Skeletal muscle tissue (tissue), 3 donors: ENCODE measurements at regions not wholly inside any gene's neighbourhood (a gene's known extent, or its start where the extent isn't known, plus 50 kb on each side); places are given as distances from the start of the nearest gene placed in this dataset.

Source experiments
- H3K27ac ChIP-seq: one replicate; pipeline ENCODE4 v1.7.0; 2013; ENCODE audit warnings: mild to moderate bottlenecking, low read depth, low read length, inconsistent platforms
- H3K27me3 ChIP-seq, 3 donors: one replicate each; pipeline ENCODE4 v1.7.0; 2013; ENCODE audit warnings: low read length in 3 of 3; ENCODE audit not compliant: control insufficient read depth in 3 of 3, insufficient read depth in 3 of 3
- H3K36me3 ChIP-seq, 3 donors: one replicate each; pipeline ENCODE4 v1.7.0; 2013; ENCODE audit warnings: low read length in 3 of 3; ENCODE audit not compliant: control insufficient read depth in 3 of 3, insufficient read depth in 3 of 3
- H3K4me1 ChIP-seq, 3 donors: one replicate each; pipeline ENCODE4 v1.7.0; 2013; ENCODE audit warnings: low read length in 3 of 3, mild to moderate bottlenecking in 3 of 3; ENCODE audit not compliant: control insufficient read depth in 3 of 3, insufficient read depth in 3 of 3
- H3K4me3 ChIP-seq, 3 donors: one replicate each; pipeline ENCODE4 v1.7.0; 2013; ENCODE audit warnings: low read length in 3 of 3
- H3K9ac ChIP-seq, 3 donors: one replicate each; pipeline ENCODE4 v1.7.0; 2013; ENCODE audit warnings: low read length in 3 of 3, mild to moderate bottlenecking in 3 of 3, moderate library complexity in 2 of 3, low read depth in 1 of 3
- H3K9me3 ChIP-seq, 3 donors: one replicate each; pipeline ENCODE4 v1.7.0; 2013; ENCODE audit warnings: low read length in 3 of 3; ENCODE audit not compliant: control insufficient read depth in 3 of 3
- donor health status: Osteomylitis.

DNA sequence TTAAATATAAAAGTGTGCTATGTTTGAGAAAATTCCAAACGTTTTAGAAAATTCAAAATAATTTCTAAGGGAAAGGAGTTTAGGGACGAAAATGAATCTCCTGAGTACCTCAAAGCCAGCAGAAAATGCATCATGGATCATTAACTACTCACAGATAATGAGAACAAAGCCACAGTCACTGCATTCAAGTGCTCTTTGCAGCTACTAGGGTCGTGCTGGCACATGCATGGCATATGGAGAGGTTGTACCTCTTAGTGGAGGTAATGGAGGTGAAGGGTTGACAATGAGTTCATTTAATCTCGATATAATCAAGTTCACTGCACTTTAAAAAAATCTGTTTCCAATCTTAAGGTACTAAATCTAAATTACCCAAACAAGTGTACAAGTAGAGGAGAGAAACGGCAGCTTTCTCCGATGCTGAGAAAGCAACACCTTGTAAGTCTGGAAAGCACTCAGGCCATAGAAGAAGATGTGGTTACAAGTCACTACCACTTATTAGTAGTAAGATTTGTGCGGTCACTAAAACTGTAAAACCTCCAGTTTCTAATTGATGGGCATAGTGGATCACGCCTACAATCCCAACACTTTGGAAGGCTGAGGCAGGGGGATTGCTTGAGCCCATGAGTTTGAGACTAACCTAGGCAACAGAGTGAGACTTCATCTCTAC is 261.1 kb upstream of the ANO3 start:
- H3K4me3 ChIP-seq = no peak overlapping the region
- no peaks in the 10 kb centered on the region for H3K27me3 ChIP-seq
- H3K9me3 ChIP-seq = no peaks in the 10 kb centered on the region
- H3K9ac ChIP-seq = no peak overlapping the region
- H3K4me1 ChIP-seq = no peaks in the 10 kb centered on the region
- H3K36me3 ChIP-seq = no peaks in the 10 kb centered on the region
- H3K27ac ChIP-seq = no peak overlapping the region

DNA sequence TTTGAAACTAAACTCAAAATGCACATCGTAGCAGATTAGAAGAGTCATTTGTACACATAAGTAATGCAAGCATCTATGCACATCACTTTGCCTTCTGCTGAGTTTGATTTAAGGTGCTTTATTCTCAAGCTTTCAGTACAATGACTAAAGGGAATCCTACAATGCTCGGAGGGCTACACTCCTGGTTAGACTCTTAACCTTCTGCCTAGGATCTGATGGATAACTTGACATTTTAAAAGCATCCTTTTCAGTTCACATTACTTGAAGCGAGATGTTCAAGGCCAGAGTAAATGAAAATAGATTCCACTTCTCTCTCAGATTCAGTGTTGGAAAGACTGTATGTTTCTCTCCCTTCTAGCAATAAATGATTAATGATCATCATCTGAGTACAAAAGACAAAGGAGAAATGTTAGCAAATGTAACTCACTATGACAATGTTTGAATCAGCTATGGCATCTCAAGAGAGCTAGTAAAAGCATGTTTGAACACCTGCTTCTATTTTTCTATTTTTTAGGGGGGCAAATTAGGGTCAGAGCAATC is 259.2 kb upstream of the ANO3 start:
- no peak overlapping the region for H3K9ac ChIP-seq
- no peaks in the 10 kb centered on the region for H3K9me3 ChIP-seq
- no peak overlapping the region for H3K4me3 ChIP-seq
- no peak overlapping the region for H3K27ac ChIP-seq
- H3K4me1 ChIP-seq = no peaks in the 10 kb centered on the region
- no peaks in the 10 kb centered on the region for H3K36me3 ChIP-seq
- no peaks in the 10 kb centered on the region for H3K27me3 ChIP-seq

- Histone ChIP-seq H3K27me3 (no peaks in the 10 kb centered on the region), H3K9me3 (no peaks in the 10 kb centered on the region), H3K4me1 (no peaks in the 10 kb centered on the region), H3K4me3 (no peak overlapping the region), H3K36me3 (no peaks in the 10 kb centered on the region), H3K9ac (no peak overlapping the region), H3K27ac (no peak overlapping the region)
Observed at GRCh38 chr11:26073646-26074045, 258.3 kb upstream of the ANO3 start.

DNA sequence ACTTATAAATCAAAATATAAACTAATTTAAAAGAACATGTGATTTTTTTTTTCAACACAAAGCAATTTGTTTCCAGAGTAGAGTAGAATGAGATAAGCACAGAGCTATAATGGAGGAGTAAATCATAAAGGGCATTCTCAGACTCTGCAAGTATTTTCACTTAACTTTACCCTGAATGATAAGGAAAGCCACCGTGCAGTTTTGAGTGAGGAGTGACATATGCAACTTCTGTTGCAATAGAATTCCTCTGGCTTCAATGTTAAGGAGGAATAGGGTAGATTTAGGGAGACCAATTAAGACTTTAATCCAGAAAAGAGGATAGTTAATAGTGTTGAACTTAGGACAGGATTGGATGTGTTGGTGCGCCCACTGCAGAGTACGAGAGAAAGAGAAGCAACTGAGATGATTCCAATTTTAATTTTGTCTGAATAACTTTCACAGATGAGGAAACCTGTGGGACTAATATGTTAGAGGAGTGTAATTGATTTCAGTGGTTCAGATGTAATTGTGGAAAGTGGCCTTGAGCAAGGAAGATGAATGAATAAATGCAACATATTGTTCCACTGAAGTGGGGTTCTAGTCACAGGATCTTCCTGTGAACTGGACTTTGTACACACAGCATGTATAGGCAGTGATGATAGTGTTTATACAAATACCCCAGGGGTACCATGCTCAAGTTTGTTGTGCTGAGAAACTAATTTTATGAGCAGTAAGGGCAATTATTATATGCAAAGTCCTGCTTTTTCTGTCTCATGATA is 255.5 kb upstream of the ANO3 start:
- Histone ChIP-seq H3K4me1 (no peaks in the 10 kb centered on the region), H3K36me3 (no peaks in the 10 kb centered on the region), H3K4me3 (no peak overlapping the region), H3K27ac (no peak overlapping the region), H3K9me3 (no peaks in the 10 kb centered on the region), H3K27me3 (no peaks in the 10 kb centered on the region), H3K9ac (no peak overlapping the region)

- no peak overlapping the region for H3K4me3 ChIP-seq
- no peaks in the 10 kb centered on the region for H3K9me3 ChIP-seq
- no peaks in the 10 kb centered on the region for H3K4me1 ChIP-seq
- H3K27ac ChIP-seq = no peak overlapping the region
- no peak overlapping the region for H3K9ac ChIP-seq
- H3K36me3 ChIP-seq = no peaks in the 10 kb centered on the region
- no peaks in the 10 kb centered on the region for H3K27me3 ChIP-seq
Observed at GRCh38 chr11:26078231-26078821, 253.6 kb upstream of the ANO3 start.

DNA sequence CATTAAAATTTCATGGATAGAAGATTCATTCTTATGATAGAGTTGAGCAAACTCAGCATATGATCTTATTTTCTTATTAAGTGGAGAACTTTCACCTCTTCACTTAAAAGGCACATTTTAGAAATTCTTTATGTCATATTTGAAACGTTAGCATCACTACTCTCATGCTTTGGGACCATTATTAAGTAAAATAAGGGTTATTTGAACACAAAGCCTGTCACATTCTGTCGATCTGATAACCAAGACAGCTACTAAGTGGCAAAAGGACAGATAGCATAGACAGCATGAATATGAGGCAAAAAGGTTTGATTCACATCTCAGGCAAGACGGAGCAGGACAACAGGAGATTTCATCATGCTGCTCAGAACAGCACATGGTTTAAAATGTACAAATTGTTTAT is 247.6 kb upstream of the ANO3 start:
- no peak overlapping the region for H3K9ac ChIP-seq
- H3K4me3 ChIP-seq = no peak overlapping the region
- no peaks in the 10 kb centered on the region for H3K27me3 ChIP-seq
- H3K9me3 ChIP-seq = no peaks in the 10 kb centered on the region
- no peak overlapping the region for H3K27ac ChIP-seq
- H3K36me3 ChIP-seq = no peaks in the 10 kb centered on the region
- no peaks in the 10 kb centered on the region for H3K4me1 ChIP-seq

- H3K27ac ChIP-seq = no peak overlapping the region
- no peak overlapping the region for H3K4me3 ChIP-seq
- H3K9me3 ChIP-seq = no peaks in the 10 kb centered on the region
- H3K36me3 ChIP-seq = no peaks in the 10 kb centered on the region
- no peaks in the 10 kb centered on the region for H3K4me1 ChIP-seq
- no peak overlapping the region for H3K9ac ChIP-seq
- H3K27me3 ChIP-seq = no peaks in the 10 kb centered on the region
Observed at GRCh38 chr11:26086028-26086427, 245.9 kb upstream of the ANO3 start.

DNA sequence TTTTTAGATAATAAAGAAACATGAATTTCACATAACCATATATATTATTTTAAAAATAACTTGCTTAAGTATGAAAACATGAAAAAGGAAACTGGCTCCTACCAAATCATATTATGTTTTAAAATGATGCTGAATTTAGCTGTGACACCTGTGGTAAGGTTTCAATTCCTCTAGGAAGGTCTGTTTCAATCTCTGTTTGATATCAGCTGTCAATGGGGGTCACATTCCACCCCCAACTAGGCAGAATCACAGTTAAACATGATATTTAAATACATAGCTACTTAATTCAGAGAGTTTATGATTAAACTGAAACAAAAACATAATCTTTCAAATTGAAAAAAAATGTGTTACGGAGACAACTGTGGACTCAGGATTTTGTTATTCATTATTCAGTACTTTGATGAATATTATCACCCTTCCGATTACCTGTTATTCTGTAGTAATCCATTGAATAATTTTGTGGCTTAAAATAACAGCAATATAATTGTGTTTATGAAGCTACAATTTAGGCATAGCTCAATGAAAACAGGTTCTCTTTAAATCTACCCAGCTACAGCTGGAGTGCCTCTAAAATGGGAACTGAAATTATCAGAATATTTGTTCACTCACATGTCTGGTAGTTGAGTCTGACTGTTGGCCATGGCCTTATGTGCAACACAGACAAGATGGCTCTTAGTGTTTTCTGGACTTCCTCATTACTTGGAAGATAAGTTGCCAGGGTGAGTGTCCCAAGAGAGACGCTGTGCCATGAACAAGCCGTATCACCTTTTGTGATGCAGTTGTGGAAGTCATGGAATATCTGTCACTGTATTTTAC is 244.6 kb upstream of the ANO3 start:
- Histone ChIP-seq H3K27ac (no peak overlapping the region), H3K4me3 (no peak overlapping the region), H3K4me1 (no peaks in the 10 kb centered on the region), H3K9me3 (no peaks in the 10 kb centered on the region), H3K27me3 (no peaks in the 10 kb centered on the region), H3K36me3 (no peaks in the 10 kb centered on the region), H3K9ac (no peak overlapping the region)

DNA sequence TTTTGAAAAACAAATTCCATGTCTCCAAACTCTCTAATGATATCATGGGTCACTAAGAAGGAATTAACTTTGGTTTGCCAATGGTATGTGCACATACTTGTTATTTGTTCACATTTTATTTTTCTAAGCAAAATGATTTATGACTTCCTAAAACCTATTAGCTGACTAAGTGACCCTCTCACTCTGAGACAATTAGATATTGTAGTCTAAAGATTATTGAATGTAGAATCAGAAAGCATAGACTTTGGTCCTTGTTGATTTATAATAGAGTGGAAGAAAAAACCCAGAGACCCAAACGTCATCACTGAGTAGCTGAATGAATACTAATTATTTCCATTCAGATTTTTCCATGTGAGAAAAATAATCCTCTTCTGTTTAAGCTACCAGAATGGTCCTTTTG is 243.5 kb upstream of the ANO3 start:
- no peak overlapping the region for H3K27ac ChIP-seq
- H3K4me1 ChIP-seq = no peaks in the 10 kb centered on the region
- no peaks in the 10 kb centered on the region for H3K36me3 ChIP-seq
- H3K4me3 ChIP-seq = no peak overlapping the region
- no peaks in the 10 kb centered on the region for H3K9me3 ChIP-seq
- H3K9ac ChIP-seq = no peak overlapping the region
- no peaks in the 10 kb centered on the region for H3K27me3 ChIP-seq
